Endothelial cell of hepatic sinusoid (primary cell): ENCODE measurements at regions not wholly inside any gene's neighbourhood (a gene's known extent, or its start where the extent isn't known, plus 50 kb on each side); places are given as distances from the start of the nearest gene placed in this dataset.

ENCODE experiments used
- in situ Hi-C: cut with HindIII; loops from 2 replicates; pipeline ENCODE4 v1.10.0; 2017; ENCODE audit warnings: low sequenced_read_pairs

DNA sequence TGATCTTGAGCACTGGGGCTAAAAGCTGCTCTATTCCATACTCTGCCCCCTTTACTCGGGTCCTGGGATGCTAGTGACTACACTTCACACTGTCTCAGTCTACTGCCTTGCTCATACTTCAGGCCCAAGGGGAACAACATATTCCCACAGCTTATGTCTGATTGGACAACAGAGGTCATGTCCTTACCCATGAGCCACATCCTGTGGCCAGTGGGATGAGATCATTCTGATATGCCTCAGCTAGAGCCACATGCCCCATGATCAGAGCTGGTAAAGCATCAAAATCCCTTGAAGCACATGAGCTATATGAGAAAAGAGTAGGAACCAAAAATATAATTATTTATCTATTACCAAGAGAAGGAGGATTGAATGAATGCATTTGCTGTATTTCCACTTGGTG lies 290.1 kb upstream of the TSHZ3 start:
- in situ Hi-C loops: no loop called here

DNA sequence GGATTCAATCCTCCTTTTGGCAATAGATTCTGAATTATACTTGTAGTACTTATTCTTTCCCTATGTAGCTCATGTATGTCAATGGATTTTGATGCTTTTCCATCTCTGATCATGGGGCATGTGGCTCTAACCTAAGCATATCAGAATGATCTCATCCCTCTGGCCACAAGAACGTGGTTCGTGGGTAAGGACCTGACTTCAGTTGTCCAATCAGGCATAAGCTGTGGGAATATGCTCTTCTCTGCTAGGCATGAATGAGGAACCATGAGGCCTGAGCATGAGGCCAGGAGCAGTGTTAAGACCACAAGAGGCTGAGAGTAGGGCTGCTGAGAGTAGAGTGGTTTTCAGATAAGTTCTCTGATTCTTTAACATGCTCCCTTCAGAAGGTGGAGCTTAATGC lies 292.4 kb upstream of the TSHZ3 start:
- in situ Hi-C loops: no loop called here

DNA sequence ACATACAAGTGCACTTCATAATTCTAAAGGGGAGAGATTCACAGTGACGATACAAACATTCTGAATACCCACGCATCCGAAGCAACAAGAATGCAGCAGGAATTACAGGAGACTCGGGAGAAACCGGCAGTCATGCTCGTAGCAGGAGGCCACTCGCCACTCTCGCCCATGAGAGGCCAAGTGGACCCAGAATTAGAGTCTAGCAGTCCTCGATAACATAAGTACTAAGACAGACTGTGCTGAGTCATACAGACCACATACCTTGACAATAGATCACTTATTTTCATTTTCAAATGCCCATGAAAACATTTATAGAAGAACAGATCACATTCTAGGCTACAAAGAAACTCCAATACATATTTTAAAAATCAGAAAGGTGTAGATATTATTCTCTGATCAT lies 299.1 kb upstream of the TSHZ3 start:
- in situ Hi-C loops: no loop called here

DNA sequence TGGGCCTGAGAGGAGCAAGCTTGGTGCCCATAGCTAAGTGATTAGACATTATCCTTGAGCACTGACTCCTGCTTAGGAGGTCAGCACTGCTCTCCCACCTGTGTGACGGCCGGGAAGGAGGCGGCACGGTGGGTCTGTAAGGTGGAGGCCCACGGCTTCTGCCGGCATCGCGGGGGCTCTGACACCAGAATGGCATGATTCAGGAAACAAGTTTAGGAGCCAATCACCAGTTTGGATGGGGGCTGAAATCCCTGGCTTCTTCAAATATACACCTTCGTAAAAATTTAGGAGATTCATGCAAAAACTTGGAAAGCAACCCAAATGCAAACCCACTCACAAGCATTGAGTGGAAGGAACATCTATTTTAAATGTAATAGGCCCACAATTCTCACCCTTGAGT lies 307.3 kb upstream of the TSHZ3 start:
- in situ Hi-C loops: no loop called here

- in situ Hi-C loops: no loop called here
Measured at GRCh38 chr19:31658993-31659896, 310.0 kb upstream of the TSHZ3 start.

DNA sequence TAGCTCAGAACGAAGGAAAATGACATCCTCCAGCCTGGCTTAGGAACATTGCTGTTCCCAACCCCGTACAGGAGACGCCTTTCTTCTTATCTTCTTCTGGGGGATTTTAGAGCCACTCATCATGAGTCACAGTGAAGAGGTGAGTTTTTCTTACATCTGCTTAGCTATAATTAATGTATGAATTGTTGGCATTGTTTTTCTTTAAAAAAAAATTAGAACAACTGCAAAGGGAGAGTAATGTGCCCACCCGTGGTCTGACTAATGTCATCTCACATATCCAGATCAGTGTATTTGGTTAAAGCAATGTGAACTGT lies 310.6 kb upstream of the TSHZ3 start:
- in situ Hi-C loops: no loop called here

GRCh38 chr19:31664096-31664495 lies 314.9 kb upstream of the TSHZ3 start:
- in situ Hi-C loops: no loop called here

- in situ Hi-C loops: no loop called here
Measured at GRCh38 chr19:31664997-31665396, 315.8 kb upstream of the TSHZ3 start.

GRCh38 chr19:31666126-31666525 lies 316.9 kb upstream of the TSHZ3 start:
- in situ Hi-C loops: no loop called here

- in situ Hi-C loops: no loop called here
Measured at GRCh38 chr19:31667106-31667505, 317.9 kb upstream of the TSHZ3 start.

GRCh38 chr19:31668921-31669320 lies 319.7 kb upstream of the TSHZ3 start:
- in situ Hi-C loops: no loop called here

GRCh38 chr19:31670931-31671330 lies 321.7 kb upstream of the TSHZ3 start:
- in situ Hi-C loops: no loop called here

- in situ Hi-C loops: no loop called here
Measured at GRCh38 chr19:31671411-31672035, 322.3 kb upstream of the TSHZ3 start.

GRCh38 chr19:31674503-31675192 lies 325.4 kb upstream of the TSHZ3 start:
- in situ Hi-C loops: no loop called here

DNA sequence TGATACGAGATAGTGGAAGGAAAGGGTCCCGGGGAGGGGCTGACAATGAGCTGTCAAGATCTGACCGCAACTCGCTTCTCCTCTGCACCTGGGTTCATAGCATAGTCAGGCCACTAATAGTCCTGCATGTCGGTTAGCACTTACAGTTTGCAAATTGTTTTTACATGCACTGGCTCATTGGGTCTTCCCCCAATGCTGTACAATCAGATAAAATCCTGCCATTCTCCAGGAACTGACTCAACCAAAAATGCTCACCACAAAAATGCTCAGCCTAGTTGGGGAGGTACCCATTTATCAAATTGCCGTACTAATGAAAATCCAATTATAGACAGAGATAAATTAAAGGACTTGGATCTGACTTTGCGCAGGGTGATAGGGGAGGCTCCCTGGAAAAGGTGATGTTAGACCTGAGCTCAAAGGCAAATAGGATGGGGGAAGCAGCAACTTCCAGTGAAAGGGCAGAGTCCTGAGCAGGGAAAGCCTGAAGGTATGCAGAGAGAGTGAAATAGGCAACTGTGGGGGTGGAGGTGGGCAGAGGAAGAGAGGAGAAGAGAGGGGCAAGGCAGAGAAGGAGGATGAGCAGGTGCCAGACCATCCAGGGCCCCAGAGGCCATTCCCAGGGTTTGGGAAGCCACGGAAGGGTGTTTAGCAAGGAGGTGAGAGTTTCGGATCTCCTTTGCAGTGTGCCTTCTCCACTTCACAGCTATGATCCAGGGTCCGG lies 326.1 kb upstream of the TSHZ3 start:
- in situ Hi-C loops: no loop called here

GRCh38 chr19:31676271-31677004 lies 327.2 kb upstream of the TSHZ3 start:
- in situ Hi-C loops: no loop called here

DNA sequence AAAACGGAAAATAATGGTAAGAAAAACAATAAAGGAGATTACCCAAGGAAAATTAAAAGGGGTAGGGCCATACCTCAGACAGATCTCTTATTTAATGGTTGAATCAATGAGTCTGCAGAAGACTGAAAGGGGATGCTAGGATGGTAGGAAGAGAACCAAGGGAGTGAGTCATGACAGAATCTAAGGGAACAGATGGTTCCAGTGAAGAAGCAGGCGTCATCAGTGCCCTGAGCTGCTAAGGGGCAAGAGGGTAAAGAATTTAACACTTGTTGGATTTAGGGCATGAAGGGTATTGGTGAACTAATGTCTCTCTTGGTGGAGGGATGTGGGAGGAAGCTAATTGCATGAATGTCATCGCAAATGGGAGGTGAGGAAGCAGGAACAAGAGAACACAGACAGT lies 329.2 kb upstream of the TSHZ3 start:
- in situ Hi-C loops: no loop called here

DNA sequence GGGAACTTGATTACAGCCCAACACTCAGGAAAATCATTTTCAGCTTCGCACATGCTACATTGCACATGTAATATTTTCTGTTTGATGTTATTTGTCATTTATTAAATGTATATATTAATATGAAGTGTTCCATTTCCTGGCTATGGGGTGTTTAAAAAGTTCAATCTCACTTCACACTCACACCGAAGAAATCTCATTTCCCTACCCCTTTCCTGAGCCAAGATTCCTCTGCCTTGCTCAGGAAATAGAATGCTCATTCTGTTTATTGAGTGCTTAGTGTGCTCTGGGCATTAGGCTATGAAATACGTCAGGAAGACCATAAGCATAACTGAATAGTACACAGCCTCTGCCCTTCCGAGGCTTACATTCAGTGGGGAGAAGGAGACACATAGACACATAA lies 331.9 kb upstream of the TSHZ3 start:
- in situ Hi-C loops: no loop called here

DNA sequence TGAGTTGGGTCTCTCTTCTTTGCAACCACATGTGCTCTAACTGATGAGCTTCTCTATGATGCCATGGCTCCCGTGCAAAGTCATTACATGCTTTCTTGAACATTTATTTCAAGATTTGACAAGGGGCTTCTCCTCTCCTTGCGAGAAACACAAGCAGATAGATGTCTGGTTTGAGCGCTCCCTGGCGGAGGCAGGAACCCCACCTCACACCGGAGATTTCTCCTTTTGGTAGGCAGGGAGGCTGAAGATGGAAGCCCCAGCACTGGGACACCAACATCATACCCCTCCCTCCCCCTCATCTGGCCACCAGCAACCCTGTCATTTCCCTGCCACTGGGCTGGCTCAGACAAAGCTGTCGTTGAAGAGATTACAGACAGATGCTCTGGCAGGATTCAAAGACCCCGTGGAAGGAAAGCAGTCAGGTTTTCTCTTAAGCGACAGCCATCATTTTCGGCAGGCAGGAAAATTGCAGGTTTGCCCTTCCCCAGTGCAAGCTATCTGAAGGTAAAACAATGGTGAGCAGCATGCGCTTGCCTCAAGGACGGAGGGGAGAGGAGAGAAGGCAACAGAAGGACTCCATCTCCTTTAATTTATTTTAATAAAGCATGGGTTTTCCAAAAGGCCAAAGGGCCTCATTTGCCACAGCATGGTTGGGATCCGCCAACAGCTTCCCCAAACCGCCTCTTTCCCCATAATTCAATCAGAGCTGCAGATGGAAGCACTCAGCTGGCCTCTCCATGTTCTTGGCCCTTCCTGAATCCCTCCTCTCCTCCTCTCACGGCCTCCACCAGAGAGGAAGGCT lies 344.1 kb upstream of the TSHZ3 start:
- in situ Hi-C loops: no loop called here

- in situ Hi-C loops: no loop called here
Measured at GRCh38 chr19:31693933-31694269, 344.7 kb upstream of the TSHZ3 start.
